ENCODE measurements at regions not wholly inside any gene's neighbourhood (a gene's known extent, or its start where the extent isn't known, plus 50 kb on each side); places are given as distances from the start of the nearest gene placed in this dataset.

DNA sequence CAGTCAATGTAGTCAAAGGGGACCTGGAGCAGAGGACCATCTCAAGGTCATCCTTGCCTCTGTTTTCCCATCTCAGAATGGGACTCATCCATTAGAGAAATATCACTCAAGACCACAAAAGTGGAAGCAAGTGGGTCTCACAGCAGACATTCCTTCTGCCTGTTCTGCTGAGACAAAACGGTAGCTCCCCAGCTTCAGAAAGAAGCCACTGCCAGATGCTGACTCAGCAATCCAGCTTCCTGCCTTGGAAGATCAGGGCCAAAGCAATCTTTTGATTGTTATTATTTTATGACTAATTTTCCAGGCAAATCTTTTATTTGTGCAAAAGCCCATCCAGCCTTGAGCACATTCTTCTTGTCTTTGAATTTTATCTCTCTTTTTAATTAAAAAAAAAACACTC, 86.8 kb downstream of the CCT6B start:
- DNase-seq, result no peak

DNA sequence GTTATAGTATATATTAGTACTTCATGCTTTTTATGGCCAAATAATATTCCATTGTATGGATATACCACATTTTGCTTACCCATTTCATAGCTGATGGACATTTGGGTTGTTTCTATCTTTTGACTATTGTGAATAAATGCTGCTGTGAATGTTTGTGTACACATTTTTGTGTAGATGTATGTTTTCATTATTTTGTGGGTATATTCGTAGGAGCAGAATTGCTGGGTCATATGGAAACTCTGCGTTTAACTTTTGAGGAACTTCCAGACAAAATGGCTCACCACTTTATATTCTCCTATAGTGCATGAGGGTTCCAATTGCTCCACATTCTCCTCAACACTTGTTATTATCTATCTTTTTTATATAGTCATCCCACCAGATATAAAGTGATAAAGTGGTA, 88.6 kb downstream of the CCT6B start:
- DNase-seq, result no peak

DNA sequence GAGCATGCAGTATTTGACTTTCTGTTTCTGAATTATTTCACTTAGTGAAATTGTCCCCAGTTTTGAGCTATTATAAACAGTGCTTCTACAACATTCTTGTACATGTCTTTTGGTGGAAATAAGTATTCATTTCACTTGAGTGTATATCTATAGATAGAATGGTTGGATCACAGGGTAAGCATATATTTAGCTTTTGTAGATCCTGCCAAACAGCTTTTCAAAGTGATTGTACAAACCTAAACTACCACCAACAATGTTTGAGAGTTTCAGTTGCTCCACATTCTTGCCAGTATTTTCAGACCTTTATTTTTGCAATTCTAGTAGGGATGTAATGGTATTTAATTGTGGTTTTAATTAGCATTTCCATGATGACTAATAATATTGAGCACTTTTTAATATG, 91.6 kb downstream of the CCT6B start:
- DNase-seq, result no peak

DNA sequence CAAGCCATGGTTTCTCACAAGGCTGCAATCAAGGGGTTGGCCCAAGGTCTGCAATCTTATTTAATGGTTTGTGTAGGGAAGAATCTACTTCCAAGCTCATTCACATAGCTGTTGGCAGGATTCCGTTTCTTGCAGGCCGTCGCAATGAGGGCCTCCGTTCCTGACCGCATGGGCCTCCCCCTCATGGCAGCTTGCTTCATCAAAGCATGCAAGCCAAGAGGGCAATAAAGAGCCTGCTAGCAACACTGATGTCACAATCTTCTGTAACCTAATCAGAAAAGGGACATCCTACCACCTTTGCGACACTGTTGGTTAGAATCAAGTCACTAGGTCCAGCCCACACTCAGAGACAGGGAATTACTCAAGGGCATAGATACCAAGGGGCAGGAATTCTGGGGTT, 95.5 kb downstream of the CCT6B start:
- no peak for DNase-seq

DNA sequence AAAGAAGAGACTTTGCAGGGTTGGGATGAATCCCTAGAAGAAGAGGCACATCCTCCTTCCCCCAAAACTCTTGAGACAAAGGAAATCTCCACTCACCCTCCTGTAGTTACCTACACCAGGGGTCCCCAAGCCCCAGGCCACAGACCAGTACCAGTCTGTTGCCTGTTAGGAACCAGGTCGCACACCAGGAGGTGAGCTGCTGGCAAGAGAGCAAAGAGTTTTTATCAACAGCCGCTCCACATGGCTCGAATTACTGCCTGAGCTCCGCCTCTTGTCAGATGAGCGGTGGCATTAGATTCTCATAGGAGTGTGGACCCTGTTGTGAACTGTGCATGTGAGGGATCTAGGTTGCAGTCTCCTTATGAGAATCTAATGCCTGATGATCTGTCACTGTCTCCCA, 98.9 kb downstream of the CCT6B start:
- no peak for DNase-seq

- no peak for DNase-seq
Measured at GRCh38 chr17:34861864-34862263, 99.4 kb downstream of the CCT6B start.

DNA sequence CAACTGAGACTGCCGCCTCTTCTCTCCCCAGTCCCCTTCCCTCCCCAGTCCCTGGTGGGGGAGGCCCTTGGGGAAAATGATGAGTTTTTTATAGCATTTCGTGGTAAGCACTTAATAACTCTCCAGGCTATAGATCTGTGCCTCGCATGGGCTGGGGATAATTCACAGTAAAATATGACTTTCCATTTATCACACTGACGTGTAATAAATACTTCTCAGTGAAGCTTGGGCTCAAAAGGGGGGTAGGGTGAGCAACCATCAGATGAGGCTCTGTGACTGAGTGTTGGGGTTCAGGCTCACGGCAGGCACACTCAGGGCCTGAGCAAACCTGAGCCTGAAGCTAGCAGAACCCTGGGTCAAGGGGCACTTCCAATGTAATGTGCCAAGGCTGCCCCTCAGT, 101.6 kb downstream of the CCT6B start:
- no peak for DNase-seq

DNA sequence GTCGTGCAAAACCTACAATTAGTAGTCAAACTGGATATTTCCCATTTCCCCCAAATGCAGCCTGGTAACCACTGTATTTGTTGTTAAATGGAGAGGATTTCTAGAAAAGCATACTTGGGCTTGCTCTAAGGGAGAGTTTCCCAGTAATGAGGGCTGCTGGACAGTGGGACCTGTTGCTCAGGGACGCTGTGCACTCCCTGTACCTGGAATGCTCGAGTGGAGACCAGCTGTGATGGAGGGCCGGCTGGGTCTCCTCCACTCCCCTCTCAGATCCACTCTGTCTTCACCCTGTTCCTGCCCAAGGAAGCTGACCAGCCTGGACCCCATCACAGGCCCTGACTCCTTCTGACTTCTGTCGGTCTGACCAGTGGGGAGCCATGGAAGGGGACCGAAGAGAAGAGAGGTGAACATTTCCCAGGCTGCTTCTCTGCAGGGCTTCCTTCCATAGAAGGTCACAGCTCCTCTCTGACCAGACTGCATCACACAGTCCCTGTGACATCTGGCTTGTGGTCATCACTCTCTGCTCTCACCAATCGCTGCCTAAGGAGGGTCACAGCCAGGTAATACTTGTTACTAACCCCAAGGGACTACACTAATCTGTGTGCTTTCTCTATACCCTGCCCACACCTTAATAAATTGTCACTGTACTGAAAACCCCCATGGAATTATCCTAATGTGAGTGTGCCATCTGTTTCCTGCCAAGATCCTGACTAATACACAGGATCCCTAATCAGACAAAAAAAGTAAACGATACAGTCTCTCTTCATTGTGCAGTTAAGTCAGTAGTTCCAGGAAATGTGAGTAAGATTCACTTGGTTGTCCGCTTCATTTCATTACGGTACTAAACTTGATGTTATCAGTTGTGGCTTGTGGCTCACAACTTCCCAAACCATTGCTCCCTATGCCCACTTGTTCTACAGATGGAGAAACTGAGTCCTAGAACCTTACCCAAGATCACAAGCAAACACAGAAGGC, 102.4 kb downstream of the CCT6B start:
- DNase-seq, result no peak

- no peak for DNase-seq
Measured at GRCh38 chr17:34853924-34854323, 107.3 kb downstream of the CCT6B start.

GRCh38 chr17:34852614-34853013, 108.6 kb downstream of the CCT6B start:
- peak; percentile 0 for DNase-seq

DNA sequence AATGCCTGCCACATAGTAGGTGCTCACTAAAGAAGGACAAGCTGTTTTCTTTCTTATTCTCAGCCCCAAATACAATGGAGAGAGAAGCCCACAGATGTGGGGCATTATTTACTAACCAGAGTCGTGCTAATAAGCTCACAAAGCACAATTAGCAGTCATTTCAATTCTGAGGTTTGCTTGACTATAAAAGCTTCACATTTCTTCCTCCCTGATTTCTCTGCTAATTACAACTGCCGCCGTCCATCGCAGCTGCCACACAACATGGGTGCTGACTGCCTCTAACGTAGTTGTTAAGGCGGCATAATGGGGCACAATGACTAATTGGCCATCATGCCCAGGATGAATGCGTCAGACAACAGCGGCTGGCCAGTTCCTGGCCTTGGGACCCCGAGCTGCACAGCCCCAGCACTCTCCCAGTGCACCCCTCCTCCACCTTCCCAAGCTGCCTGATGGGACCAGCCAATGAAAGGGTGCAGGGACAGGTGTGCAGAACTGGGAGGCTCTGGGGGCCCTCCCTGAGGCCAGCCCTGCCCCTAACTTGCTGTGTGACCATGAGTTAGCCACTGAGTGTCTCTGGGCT, 109.2 kb downstream of the CCT6B start:
- DNase-seq, result no peak

GRCh38 chr17:34850964-34851363, 110.3 kb downstream of the CCT6B start:
- no peak for DNase-seq

GRCh38 chr17:34850023-34850422, 111.2 kb downstream of the CCT6B start:
- no peak for DNase-seq

- DNase-seq, result no peak
Measured at GRCh38 chr17:34847938-34848337, 113.3 kb downstream of the CCT6B start.

DNA sequence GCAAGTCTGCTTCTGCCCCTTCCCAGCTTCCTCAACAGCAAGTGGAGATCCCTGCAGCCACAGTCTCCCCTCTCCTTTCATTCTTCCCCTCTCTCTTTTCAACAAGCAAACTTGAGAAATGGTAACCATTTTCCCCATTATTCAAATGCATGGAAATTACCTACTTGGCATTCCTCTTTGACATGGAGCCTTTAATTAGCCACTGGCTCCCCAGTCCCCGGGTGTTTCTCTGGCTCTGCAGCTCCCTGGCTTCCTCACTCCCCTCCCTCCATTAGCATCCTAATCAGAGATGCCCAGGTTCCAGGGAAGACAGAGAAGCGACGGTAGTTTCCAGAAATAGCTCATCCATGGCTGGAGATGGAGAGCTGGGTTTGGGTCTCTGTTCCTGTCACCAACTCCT, 116.0 kb downstream of the CCT6B start:
- DNase-seq, result no peak

- DNase-seq, result no peak
Measured at GRCh38 chr17:34843682-34844081, 117.6 kb downstream of the CCT6B start.

GRCh38 chr17:34842235-34842634, 119.0 kb downstream of the CCT6B start:
- no peak for DNase-seq

GRCh38 chr17:34841467-34841866, 119.8 kb downstream of the CCT6B start:
- no peak for DNase-seq

DNA sequence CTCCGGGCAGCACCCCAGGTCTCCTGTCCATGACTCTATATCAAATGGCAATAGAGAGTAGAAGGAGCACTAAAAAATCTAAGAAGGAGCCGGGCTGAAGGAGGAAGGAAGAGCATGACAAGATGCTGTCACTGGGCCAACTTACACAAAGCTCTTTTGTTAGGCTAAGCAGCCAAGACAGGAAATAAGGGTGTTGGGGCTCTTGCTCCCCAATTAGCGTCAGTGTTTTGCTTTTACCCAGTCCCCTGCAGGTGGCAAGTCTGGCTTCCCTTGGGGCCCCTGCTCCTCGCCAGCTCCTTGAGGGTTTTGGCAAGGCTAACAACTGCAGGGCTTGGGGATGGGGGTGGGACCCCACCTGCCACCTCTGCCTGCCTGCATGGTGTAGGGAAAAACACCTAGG, 120.5 kb downstream of the CCT6B start:
- no peak for DNase-seq

GRCh38 chr17:34837876-34838478, 123.3 kb downstream of the CCT6B start:
- no peak for DNase-seq

DNA sequence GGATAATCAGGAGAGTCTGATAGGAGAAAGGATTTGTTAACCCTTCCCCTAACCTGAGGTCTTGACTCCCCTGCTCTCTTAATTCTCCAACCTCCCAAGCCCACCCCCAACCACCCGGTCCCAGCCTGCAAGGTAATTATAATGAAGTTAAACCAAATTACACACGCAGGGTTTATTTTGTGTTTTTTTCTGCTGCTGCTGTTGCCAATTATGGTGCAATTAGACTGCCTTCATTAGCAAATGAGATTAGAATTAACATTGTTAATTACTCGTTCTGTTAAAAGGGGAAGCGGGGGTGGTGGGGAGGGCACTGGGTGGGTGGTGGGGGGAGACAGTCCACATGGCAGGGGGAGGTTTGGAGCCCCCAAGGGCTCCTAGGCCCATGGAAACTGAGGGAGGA, 128.9 kb downstream of the CCT6B start:
- DNase-seq, result no peak

DNA sequence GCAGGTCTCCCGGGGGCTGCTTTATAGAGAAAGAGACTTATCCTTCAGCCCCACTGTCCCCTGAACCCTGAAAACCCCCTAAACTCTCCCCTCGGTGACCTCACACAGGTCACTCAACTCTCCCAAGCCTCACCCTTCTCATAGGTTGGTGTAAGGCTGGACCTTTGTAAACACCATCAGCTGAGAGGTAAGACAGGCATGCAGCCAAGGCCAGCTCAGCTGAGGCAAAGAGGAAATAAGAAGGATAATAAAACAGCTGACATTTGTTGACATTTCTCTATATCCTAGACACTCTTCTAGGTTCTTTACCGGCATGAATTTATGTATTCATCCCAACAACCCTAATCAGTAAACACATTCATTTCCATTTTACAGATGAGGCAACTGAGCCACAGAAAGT, 134.3 kb downstream of the CCT6B start:
- DNase-seq, result no peak

- DNase-seq, result no peak
Measured at GRCh38 chr17:34826332-34826731, 134.9 kb downstream of the CCT6B start.

DNA sequence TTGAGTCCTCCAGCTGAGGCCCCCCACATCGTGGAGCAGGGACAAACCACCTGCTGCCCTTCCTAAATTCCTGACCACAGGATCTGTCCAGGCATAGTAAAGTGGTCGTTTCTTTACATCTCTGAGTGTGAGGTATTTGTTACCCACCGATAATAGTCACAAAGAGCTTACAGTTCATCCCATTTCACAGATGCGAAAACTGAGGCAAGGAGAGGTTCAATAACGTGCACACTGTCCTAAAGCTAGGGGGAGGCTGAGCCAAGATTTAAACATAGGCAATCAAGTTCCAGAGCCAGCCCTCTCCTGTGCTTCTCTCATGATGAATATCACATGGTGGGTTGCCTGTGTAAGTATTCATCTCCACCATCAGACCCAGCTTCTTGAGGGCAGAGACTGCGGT, 135.4 kb downstream of the CCT6B start:
- no peak for DNase-seq

All from NCI-H774 (cell line).